Stimulated activated CD4-positive, alpha-beta T cell treated with anti-CD3 and anti-CD28 coated beads, Interleukin-12 subunit alpha, Interleukin-12 subunit beta, amount 100 ng/mL, for 4 hours (primary cell): ENCODE measurements at regions not wholly inside any gene's neighbourhood (a gene's known extent, or its start where the extent isn't known, plus 50 kb on each side); places are given as distances from the start of the nearest gene placed in this dataset.

Experiments
- DNase-seq: peaks from one replicate; pipeline ENCODE4 v3.0.0-alpha.2; 2020

GRCh38 chr6:30396833-30397479 is 52.0 kb downstream of the RPP21 start:
- peak; percentile 90 for DNase-seq

GRCh38 chr6:30397697-30398096 is 52.7 kb downstream of the RPP21 start:
- DNase-seq, result no peak

- no peak for DNase-seq
Measured at GRCh38 chr6:30399390-30400058, 54.6 kb downstream of the RPP21 start.

GRCh38 chr6:30405934-30406333 is 61.0 kb downstream of the RPP21 start:
- no peak for DNase-seq

GRCh38 chr6:30409184-30409583 is 64.2 kb downstream of the RPP21 start:
- DNase-seq, result no peak

GRCh38 chr6:30411515-30412207 is 66.7 kb downstream of the RPP21 start:
- DNase-seq, result peak; percentile 52

- no peak for DNase-seq
Measured at GRCh38 chr6:30418448-30418847, 70.9 kb upstream of the HLA-E start.

GRCh38 chr6:30424549-30424948 is 64.8 kb upstream of the HLA-E start:
- no peak for DNase-seq
